GM19025 (cell line): ENCODE measurements at regions not wholly inside any gene's neighbourhood (a gene's known extent, or its start where the extent isn't known, plus 50 kb on each side); places are given as distances from the start of the nearest gene placed in this dataset.
"Not testable (repeated sequence)": the region's sequence is repeated elsewhere in the genome, so short reads cannot be mapped to it uniquely, and the experiment has no call there.

Experiments
- ATAC-seq: cut with Tn5 transposase; IDR thresholded peaks from one replicate; pipeline ENCODE4 v1.9.1; 2021; ENCODE audit warnings: mild to moderate bottlenecking, low read depth, moderate library complexity; ENCODE audit not compliant: unreplicated experiment

DNA sequence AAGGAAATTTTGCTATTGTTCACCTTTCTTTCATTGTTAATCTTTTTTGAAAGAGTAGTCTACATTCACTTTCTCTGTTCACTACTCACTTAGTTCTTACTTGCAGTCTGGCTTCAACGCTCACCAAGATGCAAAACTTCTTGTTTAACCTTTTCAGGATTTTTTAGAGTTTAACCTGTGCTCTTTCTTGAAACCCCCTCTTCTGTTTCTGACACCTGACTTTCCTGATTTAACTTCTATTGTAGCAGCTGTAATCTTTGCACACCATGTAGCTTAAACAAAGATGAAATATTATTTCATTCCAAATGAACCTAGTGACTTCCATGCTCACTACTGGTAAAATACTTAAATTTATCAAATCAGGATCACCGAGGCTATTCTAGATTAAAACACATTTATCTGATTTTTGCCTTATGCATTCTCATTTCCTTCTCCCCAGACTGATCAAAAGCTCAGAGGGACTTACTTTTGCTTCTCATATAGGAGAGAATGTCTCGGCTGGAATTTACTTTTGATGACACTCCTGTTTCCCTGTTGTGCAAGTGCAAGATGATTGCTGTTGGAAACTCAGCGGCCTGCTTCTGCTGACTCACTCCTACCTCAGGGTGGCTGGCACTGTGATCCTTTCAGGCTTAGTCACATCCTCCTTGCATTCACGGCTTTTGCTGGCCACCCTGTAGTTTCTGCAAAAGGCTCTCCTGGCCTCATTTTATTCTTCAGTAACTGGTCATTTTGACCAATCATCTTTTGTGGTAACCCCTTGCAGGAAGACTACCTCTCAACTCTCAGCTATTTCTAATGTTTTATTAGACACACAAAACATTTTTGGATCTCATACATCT is 109.3 kb upstream of the IFNE start:
- ATAC-seq, result peak; percentile 76

DNA sequence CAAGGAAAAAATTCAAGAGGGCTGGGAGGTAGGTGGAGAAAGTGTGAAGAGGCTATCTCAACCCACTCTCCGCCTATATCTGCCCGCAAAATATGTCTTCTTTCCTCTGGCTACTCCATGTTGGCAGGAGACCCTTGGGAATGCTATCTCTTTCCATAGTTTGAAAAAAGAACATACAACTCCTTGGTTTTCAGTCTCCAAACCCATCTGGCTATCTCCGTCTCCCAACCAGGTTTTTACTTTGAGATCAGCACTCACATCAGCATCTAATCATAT is 109.9 kb upstream of the IFNE start:
- ATAC-seq, result no peak

DNA sequence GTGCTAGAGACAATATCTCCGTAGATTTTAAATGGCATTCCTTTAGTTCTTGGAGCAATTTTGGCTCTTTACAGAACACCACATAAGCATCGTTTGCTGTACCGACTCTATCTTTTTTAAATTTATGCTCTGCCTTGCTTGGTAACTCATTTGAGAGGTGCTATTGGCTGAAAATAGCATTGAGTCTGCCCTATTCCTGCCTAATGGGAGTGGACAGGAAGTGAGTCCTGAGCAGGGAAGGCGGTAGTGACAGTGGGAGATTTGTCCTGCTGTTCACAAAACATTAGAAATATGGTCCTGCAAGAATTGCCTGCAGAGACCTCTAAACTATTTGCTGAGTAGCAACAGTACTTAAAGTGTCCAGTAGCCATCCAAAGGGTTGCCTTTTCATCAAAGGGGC is 115.2 kb upstream of the IFNE start:
- no peak for ATAC-seq

GRCh38 chr9:21598749-21599148 is 116.6 kb upstream of the IFNE start:
- ATAC-seq, result no peak

GRCh38 chr9:21605489-21605931 is 123.4 kb upstream of the IFNE start:
- no peak for ATAC-seq

DNA sequence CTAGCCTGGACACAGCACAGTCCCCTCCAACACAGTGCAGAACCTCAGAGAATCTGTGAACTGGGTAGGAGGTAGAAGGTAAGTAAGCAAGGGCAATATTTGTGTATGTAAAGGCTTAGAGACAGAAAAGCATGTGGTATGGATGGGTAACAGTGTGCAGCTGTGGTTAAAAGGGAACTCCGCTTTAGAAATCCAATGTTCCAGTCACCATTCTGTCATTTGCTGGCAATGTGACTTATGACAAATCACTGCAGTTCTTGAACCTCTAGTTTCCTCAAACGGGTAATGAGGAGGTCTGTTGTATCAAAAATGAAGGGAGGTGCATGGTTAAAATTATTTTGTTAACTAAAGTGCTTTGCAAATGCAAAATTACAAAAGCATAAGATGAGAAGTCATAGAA is 125.5 kb upstream of the IFNE start:
- no peak for ATAC-seq

- ATAC-seq, result no peak
Measured at GRCh38 chr9:21608200-21608599, 126.1 kb upstream of the IFNE start.

DNA sequence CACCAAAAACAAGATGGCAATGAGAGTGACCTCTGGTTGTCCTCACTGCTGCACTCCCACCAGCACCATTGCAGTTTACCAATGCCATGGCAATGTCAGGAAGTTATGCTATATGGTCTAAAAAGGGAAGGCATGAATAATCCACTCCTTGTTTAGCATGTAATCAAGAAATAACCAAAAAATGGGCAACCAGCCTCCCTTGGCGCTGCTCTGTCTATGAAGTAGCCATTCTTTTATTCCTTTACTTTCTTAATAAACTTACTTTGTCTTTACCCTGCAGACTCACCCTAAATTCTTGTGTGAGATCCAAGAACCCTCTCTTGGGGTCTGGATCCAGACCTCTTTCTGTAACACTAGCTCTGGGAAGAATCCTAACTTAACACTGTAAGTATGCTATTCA is 127.4 kb upstream of the IFNE start:
- no peak for ATAC-seq

GRCh38 chr9:21611891-21612290 is 129.8 kb upstream of the IFNE start:
- no peak for ATAC-seq

DNA sequence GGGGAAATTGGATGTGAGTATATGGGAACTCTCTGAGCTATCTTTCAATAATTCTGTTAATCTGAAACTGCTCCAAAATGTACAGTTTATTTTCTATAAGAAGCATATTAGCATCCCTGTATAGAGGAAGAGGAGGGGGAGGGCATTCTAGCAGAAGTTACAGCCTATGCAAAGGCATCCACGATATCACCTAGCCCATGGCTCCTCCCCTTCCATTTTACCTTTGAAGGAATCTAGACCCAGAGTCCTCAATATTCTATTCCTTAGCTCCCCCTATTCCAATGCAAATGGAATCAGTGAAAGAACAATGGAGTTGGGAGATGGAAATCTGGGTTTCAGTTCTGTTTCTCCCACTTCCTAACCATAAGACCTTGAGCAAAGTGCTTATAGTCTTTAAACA is 132.9 kb upstream of the IFNE start:
- ATAC-seq, result no peak

- no peak for ATAC-seq
Measured at GRCh38 chr9:21615446-21615845, 133.3 kb upstream of the IFNE start.

GRCh38 chr9:21616082-21616778 is 134.1 kb upstream of the IFNE start:
- no peak for ATAC-seq

GRCh38 chr9:21624675-21625644 is 142.8 kb upstream of the IFNE start:
- no peak for ATAC-seq

DNA sequence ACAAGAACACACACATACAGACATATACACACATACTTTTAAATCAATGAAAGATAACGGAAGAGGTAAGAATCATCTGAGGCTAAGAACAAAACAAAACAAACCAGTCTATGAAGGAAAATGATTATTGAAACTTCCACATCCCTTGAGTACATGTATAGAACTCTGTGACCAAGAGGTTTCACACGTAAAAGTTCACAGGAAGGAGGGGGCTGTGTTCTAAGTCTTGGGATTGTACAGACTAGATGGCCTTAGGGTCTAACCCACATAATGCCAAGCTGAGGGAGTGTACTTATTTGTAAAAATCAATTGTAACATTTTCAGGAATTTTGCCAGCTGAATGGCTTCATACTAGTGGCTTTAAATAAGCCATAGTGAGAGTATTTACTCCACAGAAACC is 144.4 kb upstream of the IFNE start:
- no peak for ATAC-seq

DNA sequence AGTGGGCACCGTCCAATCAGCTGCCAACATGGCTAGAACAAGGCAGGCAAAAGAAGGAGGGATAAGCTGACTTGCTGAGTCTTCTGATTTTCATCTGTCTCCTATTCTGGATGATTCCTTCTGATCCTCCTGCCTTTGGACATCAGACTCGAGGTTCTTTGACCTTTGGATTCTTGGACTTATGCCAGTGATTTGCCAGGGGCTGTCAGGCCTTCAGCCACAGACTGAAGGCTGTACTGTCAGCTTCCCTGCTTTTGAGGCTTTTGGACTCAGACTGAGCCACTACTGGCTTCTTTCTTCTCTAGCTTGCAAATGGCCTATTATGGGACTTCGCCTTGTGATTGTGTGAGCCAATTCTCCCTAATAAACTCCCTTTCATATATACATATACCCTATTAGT is 146.8 kb upstream of the IFNE start:
- not testable (repeated sequence) for ATAC-seq

GRCh38 chr9:21634951-21635350 is 152.8 kb upstream of the IFNE start:
- ATAC-seq, result no peak

DNA sequence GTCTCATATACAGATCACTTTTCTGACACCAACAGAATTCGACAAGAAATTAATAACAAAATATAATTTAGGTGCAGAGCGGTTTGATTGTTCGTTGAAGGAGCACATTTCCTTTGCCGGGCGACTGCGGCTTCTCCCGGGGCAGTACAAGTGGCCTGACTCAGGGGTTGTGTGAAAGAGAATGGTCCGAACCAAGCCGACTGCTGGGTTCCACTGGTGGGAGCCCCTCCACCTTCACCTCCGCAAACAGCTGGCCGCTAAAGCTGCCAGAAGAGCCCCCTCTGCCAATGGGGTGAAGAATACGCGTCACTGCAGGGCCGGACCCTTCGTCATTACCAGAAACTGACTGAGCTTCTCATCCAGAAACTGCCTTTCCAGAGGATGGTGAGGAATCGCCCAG is 156.0 kb upstream of the IFNE start:
- no peak for ATAC-seq

DNA sequence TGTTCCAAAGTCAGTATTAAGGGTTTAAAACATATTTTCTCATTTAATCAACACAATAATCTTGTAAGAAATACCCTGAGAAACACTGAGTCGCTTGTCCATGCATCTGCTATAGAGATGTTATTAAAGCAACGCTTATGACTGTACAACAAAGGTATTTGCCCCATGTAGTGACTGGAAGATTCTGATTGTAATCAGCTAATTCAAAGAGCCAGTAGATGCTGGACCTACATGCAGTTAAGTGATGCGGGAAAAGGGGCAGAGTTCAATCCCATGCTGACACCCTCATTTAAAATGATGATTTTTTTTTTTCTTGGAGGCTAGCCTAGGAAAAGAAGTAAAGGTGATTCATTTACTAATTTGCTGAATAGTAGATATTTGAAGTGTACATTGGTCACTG is 149.3 kb upstream of the MTAP start:
- ATAC-seq, result no peak

DNA sequence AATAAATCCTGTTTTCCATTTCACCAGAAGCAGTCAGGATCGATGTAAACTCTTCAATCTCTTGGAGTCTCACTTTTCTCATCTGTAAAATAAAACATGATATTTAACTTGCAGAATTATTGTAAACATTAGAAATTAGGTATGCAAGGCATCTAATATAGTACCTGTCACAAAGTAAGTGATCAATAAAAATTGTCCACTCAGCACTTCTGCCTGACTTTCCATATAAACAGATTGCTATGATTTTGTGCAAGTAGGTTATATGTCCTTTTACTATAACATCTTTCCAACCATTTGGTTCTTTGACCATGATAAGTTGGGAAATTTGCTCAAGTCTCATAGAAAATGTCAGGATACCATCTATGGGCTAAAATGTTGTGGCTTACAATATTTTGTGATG is 148.8 kb upstream of the MTAP start:
- no peak for ATAC-seq

GRCh38 chr9:21656776-21657674 is 145.4 kb upstream of the MTAP start:
- no peak for ATAC-seq
